Ureter (tissue), 1 donor: ENCODE measurements at regions not wholly inside any gene's neighbourhood (a gene's known extent, or its start where the extent isn't known, plus 50 kb on each side); places are given as distances from the start of the nearest gene placed in this dataset.

ENCODE experiments used
- DNase-seq: peaks from one replicate; pipeline ENCODE4 v3.0.0-alpha.2; 2020; ENCODE audit warnings: low spot score
- donor health status: DM: yes; HTN: yes; CAD: no.

DNA sequence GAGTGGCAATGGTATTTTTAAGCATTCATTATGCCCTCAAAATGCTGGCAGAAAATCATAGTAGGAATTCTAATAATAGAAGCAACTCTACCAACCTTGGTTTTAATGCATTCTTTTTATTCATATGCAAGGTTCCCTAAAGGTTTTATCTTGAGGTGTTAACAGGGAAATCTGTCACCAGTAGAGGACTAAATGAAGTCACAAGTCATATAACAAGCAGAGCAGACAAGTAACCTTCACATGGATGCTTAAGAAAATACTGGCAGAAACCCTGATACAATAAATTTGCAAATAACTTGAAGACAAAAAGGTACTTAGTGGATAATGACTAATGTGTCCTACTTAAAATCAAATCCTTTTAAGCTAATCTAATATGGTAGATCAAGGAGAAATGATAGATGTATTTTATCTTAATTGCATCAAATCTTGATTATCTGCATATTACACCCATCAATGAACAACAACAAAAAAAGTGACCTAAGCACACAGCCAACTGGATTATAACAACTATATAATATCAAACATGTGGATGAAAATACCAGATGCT is 73.3 kb downstream of the RFC3 start:
- no peak for DNase-seq

DNA sequence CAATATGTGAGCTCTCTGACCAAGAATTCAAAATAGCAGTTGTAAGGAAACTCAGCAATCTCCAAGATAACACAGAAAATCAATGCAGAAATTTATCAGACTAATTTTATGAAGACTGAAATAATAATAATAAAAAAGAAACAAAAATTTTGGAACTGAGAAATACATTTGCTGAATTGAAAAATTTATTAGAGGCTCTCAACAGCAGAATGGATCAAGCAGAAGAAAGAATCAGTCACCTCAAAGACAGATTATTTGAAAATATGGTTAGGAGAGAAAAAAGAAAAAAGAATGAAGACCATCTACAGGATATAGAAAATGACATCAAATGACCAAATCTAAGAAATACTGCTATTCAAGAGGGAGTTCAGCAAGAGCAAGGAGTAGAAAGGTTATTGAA is 75.6 kb downstream of the RFC3 start:
- no peak for DNase-seq

DNA sequence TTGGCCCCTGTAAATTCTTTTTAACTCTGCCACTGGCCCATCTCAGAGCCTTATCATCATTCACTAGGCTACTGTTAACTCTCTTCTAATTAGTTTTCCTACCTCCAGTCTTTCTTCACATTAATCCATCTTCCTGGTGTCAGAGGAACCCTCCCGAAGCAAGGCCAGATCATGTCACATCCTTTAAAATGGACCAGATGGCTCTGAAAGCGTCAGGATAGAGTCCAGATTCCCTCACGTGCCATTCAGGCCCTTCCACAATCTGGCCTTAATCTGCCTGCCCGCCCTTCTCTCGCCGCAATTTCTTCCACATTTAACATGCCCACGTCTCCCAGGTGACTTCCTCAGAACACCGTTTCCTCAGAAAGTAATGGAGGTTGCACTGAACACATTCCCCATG is 86.5 kb downstream of the RFC3 start:
- no peak for DNase-seq

DNA sequence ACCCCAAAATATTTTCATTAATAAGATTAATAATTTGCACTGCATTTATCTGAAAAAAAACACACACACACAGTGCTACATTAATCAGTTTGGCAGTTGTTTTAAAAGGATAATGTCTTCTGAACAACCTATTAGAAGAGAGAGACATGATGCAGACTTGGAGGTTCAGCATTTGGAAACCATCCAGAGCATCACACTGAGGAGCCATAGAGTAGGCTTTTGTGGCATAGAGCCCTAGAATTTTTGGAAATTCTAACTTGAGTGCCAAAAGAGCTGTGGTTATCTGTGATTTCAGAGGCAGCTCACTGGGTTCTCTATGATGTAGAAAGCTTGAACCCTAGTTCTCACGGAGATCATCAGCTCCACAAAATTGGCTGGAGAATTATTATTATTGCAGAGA is 90.2 kb downstream of the RFC3 start:
- DNase-seq = no peak

DNA sequence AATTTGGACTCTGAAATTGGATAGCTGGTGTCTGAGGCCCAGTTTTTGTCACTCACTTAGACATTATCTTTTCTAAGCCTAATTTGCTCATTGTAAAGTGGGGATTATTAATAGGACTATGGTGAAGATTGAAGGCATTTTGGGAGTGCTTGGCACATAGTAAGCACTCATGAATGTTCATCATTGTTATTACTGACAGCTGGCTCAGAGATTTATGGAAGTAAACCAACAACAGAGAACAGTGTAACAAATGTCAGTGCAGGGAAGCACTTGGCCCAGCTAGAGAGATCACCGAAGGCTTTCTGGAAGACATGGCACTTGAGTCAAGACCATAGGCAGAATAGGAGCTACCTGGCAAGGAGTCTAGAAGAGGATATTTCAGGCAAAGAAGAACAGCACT is 92.3 kb downstream of the RFC3 start:
- DNase-seq = no peak

DNA sequence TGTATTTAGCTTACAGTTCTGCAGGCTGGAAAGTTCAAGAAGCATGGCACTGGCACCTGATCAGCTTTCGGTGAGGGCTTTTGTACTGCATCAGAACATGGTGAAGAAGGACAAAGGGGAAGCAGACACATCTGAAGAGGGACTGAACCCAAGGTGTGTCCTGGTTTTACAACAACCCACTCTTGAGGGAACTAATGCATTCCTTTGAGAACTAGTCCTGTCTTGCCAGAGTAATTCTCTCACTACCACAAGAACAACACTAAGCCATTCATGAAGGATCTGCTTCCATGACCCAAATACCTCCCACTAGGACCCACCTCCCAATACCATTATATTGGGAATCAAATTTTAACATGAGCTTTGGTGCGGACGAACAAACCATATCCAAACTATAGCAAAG is 93.6 kb downstream of the RFC3 start:
- no peak for DNase-seq

DNA sequence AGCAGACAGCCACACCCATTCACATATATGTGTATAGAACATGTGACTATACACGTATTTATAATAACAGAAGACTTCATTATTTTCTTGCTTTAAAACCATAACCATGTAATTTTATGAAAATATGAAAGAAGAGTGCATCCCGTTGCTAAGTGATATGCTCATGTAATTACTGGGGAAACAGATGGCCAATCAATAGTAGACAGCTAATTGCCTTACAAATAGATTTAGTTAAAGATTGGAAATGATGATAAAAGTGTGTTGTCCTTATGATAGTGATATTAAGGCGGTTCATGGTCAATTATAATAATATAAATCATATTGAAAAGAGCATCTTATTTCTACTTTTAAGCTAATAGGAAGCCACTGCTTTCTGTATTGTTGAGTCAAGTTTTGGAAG is 95.9 kb downstream of the RFC3 start:
- DNase-seq = no peak

DNA sequence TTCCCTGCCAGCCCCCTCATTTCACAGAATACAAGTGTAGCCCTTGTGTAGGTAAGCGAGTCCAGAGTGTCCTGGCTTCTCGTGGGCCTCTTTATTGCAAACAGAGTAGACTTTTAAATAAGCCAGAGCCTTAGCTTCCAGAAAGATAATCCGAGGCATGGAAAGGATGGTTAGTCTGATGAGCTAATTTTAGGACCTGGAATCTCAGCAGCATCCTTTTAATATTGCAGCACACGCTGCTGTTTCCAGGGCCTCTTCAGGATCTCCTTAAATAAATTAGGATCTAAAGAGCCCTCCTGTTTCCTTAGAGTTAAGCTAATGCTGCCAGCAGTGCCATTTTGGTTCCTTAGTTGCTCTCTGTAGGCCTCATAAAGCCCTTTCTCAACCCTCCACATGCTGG is 99.2 kb downstream of the RFC3 start:
- no peak for DNase-seq

DNA sequence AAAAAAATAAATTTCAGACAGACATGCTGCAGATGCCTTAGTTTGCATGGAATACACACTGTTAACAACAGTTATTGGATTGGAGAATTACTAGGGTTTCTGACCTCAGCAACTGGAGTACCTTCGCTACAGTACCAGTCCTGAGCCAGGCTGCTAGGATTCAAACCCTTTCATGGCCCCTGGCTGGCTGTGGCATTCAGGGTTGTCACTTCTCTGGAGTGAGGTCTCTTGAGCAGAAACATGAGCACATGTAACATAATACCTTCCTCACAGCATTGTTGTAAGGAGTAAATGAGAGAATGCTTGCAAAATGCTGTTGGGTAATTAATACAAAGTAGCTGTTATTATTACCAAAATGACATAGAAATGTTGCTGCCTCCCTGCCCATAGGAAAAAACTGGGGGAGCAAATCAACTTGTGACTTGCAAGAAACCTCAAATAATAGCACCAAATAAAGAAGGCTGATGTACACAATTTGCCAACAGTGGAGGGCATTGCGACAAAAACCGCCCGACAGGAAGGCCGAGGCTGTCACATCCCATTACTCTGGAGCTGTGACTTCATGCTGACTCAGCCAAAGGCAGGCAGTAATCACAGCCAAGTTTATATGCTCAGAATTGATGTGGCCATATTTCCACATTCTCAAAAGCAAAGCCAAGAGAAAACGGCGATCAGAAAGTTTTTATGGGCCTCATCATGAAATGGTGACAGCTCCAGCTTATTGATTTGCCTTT is 100.4 kb downstream of the RFC3 start:
- DNase-seq = no peak

DNA sequence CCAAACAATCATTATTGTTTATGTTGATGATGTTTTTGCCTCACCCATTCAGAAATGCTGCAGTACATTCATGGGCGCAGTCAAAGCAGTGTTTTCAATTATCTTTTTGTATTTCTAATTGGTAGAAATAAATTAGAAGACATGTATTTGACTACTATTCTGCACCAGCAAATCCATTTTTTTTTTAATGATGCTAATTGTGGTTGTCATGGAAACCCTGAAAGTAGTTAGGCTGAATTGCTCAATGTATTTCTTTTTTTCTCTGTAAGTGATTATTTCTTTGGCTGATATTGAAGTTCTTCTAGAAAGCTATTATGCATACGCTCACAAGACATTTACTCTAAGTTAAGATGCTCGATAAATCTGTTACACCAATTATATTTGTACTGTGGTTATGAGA is 101.2 kb downstream of the RFC3 start:
- no peak for DNase-seq

DNA sequence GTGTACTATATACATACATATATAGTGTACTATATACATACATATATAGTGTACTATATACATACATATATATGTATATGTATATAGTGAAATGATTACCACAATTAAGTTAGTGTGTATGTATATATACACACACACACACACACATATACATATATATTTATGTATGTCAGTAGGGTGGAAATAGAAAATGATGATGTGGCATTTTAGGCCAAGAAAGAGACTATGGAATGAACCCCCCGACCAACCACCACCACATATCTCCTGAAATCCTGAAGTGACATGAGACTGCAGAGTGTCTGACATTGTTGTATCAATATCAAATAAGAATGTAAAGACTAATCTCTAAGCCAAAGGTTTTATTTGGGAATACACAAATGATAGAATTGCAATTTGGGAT is 107.6 kb downstream of the RFC3 start:
- no peak for DNase-seq

DNA sequence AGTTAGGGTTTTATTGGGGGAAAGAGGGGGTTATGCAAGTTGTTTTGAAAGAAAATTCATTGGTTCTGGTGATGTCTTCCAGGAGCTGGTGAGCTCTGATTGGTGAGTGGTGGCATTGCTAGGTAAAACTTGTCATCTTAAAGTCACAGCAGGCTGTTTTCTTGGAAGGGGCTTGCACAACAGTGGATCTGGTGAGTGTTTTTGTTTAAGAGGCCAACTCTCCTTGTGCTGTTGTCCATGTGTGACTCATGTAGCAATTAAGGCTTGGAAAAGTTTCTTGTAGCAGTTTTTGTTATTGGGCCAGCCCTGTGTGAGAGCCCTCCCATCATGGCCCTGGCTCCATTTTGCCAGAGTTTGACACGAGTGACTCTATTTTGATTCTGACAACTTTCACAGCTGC is 109.4 kb downstream of the RFC3 start:
- DNase-seq = no peak

DNA sequence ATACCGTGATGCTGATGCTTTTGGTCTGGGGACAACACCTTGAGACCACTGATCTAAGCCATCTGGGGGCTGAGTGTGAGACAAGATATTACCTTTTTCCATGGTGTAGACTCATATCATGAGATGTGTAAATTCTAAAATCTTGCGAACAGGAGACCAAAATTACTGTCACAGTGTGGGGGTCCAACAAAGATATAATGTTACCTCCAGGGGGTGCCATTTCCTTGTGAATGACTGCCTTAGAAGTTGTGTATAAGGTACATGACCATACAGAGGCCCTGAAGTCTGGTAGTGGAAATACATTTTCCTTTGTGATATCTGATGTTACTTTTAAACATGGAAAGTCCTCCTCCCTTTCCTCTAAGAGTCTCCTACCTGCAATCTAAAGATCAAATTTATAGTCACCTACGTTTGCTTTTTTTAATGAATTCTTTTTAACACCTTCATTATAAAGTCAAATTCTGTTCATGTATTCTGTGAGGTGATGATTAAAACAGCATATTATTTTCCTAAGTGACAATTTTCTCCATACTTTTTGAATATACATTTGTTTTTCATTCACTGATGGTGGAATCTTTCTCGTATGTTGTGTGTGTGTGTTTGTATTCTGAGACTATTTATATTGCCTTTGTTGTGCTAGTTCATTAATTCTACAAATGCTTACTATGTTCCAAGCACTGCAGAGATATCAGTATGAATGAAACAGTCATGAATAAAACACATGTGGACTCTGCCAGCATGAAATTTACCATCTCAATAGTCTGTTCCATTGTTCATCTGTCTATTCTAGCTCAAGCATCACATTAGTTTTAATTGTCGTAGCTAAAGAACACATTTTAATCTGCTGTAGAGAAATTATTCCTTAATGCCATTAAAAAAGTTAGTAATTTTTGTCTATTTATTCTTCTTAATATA is 113.7 kb downstream of the RFC3 start:
- DNase-seq = no peak

DNA sequence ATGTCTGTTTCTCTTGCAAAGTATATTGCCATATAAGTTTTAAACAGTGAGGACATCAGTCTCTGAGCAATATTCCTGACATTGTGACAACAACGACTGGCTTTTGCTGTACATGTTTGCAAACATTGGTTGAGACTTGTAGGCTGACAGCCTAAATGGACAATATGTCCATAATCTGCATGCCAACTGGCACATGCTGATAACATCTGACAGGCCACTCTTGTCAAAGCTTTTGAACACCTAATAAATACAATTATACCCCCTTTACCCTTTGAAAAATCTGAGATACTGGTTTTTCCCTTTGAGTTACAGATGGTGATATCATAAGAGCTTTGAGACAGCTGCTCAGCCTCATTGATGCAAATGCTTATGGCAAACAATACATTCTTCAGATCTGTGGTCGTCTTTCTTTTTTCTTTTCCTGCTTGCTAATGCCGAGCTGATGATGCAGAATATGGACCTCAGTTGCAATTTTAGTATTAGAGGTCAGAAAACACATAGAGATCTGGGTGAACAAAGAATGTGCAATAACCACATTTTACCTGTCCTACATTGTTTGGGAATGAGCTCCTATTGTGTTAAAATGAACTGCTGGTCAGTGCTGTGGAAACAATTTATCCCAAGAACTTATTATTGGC is 114.9 kb downstream of the RFC3 start:
- DNase-seq = no peak

DNA sequence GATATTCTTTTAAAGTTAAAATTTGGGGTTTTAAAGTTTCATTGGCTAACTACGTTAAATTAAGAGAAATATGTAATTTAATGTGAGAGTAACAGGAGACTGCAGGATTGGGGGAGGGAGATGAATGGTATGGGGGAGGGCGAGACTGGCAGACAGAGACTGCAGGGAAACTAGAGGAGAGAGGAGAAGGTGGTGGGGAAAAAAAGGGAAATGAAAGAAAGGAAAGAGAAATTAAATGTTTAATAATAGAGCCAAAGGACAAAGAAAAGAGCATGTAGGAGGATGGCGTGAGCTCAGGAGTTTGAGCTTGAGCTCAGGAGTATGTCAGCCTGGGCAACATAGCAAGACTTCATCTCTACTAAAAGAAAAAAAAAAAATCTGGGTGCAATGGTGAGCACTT is 115.9 kb downstream of the RFC3 start:
- no peak for DNase-seq

DNA sequence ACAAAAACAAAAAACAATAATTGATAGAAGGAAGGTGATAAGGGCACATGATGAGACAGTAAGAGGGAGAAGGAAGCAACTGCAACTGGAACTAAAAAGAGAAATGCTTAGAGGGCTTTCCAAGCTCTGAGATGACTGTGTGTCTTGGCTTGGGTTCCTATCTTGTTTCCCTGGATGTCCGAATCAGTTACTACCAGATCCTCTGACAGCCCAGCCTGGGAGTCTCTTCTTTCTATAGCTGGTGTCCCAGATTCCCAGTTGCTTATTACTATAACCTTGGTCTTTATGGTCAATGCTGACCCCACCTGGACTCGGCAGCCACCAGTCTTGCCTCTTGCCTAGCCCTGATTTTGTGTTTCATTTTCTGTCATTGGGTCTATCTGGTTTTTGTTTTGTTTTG is 116.4 kb downstream of the RFC3 start:
- DNase-seq = no peak

DNA sequence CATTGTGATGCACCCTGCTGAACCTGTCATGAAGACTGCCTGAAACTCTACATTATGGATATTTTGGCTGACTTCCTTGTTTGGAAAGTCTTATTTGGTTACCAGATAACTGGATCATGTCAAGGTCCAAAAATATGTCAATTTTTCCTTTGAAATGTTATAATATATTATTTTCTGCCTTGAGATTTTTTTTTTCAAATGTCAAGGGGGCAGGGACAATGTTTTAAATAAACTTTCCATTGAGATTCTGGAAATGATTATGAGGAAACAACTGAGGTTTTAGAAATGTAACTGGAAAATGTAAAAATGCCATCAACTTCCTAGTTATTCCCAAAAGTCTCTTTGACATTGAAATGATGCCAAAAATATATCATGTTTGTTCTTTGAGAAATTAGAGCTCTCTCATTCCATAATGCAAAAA is 117.0 kb downstream of the RFC3 start:
- no peak for DNase-seq

DNA sequence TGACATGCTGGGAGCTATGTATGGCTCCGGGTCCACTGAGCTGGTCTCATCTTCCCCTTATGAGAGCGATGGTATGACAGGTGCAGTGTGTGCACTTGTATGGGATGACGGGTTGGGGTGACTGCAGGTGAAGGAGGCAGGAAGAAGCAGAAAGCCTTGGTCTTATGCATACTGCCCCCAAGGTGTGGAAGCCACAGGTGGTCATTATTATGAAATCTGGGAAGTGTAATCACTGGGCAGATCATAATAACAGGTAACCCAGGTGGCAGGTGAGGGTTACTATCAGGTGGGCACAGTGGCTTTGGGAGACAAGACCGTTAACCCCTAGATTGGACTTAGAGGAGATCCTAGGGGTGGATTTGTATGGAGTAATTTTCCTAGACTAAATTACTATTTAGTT is 118.0 kb downstream of the RFC3 start:
- DNase-seq = no peak

DNA sequence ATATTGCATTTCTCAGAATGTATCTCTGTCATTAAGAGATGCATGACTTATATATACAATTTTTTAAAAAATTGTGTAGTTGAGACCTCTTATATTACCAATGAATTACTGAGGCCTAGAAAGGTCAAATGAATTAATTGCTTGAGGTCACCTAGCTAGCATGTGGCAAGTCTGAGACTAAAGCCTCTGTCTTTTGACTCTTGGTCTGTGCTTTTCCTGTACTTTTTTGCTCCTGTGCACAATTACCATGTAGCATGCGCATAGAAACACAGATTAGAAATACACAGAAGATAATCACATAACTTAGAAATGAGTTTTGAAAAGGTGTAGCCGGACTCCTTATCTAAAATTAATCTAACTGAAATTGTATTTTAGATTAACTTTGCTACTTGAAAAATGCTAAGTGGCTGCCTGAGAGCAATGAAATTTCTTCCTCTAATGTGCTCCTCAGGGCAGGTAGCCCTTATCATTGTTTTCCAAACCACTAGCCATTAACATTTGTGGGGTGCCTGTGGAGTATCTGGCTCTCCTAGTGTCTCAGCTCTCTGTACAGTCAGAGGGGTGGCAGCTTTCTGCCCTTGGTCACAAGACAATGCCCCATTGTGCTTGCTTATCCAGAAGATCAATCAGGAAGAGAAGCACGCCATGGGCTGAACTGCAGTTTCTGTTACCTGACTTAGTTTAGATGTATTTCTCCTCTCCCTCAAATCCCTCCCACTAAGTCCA is 119.6 kb downstream of the RFC3 start:
- DNase-seq = no peak

DNA sequence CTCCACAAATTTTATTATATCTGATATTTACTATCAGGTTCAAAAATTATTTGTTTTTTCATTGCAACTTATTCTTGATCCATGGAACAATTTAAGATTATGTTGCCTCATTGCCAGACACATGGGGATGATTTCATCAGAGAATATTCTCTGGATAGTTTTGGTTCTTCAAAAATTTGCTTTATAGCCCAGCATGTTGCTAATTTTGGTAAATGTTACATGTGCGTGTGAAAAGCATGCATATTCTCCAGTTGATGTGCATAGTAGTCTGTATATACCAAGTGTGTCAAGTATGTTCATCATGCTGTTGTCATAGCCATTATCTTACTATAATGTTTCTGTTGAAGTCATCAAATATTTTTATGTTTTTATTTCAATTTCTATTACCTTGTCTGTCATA is 122.3 kb downstream of the RFC3 start:
- DNase-seq = no peak

DNA sequence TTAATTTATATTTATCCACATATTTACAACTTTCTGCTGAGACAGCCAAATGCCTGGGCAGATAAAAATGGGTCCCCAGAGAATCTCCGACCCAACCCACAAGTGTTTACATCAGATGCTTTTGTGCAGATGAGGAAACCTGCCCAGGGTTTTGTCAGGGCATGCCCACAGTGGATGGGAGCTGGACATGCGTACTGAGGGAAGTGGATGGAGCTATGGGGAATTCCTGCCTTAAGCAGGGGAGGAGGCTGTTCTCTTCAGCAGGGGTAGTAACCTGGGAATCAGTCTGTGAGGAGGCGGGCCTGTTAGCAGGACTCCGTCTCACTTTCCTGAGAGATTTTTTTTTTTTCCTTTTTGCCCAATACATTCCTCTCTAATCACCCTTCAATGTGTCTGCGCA is 122.9 kb downstream of the RFC3 start:
- no peak for DNase-seq

DNA sequence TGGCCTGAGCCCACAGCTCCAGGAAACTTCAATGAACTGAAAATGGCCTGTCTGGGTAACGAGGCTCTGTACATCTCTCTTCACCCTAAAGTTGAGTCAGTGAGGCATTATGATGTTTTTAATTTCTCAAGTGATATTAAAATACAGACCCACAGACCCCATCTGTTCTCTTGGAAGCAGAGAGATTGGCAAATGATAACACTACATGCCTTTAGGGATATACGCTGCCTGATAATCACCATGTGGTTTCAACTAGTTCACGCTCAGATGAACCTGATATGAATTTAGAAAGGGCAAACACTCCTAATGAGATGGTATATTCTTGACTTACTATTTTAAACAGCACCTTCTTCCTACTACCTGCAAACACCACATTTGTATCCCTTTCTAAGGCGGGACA is 127.5 kb downstream of the RFC3 start:
- DNase-seq = no peak
